ENCODE measurements at regions not wholly inside any gene's neighbourhood (a gene's known extent, or its start where the extent isn't known, plus 50 kb on each side); places are given as distances from the start of the nearest gene placed in this dataset.

DNA sequence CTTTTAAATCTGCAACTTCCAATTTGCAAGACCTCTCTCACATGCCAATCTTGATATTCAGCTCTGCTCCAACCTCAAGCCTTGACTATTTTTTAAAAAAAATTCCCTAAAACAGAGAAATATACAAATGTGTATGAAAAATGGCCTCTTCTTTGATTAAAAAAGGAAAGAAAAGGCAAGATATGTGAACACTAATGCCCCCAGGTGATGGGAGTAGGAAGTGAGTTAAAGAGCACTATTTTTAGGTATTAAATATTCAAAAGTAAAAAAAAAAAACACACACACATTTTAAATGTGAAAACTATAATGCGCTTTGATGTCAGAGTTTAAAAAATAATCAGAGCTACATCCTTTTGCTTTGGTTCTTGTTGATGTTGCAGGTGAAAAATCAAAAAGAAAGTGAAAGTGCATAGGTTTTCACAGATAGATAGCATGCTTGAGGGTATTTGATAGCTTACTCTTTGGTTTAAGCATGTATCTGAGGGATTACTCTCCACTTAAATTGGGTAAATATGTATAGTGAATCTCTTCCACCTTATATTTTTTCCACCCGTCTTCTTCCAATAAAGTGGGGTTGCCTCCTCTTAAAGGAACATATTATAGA, 406.0 kb upstream of the POU3F3 start:
- Histone ChIP-seq H3K27me3 (ENCODE audit: control insufficient read depth, insufficient read depth, low read length) (no peaks in the 10 kb centered on the region), H3K9me3 (ENCODE audit: control insufficient read depth, low read depth, low read length) (no peaks in the 10 kb centered on the region), H3K27ac (ENCODE audit: low read length) (no peak overlapping the region), H3K36me3 (ENCODE audit: control insufficient read depth, insufficient read depth, low read length) (no peaks in the 10 kb centered on the region), H3K4me3 (ENCODE audit: low read length) (no peak overlapping the region), H3K4me1 (ENCODE audit: control insufficient read depth, insufficient read depth, low read length) (no peaks in the 10 kb centered on the region)
- WGBS (ENCODE audit: insufficient coverage, low lambda C conversion rate), result no CpG with 5 or more reads among the region's 2 CpGs
- DNase-seq, result no peak

DNA sequence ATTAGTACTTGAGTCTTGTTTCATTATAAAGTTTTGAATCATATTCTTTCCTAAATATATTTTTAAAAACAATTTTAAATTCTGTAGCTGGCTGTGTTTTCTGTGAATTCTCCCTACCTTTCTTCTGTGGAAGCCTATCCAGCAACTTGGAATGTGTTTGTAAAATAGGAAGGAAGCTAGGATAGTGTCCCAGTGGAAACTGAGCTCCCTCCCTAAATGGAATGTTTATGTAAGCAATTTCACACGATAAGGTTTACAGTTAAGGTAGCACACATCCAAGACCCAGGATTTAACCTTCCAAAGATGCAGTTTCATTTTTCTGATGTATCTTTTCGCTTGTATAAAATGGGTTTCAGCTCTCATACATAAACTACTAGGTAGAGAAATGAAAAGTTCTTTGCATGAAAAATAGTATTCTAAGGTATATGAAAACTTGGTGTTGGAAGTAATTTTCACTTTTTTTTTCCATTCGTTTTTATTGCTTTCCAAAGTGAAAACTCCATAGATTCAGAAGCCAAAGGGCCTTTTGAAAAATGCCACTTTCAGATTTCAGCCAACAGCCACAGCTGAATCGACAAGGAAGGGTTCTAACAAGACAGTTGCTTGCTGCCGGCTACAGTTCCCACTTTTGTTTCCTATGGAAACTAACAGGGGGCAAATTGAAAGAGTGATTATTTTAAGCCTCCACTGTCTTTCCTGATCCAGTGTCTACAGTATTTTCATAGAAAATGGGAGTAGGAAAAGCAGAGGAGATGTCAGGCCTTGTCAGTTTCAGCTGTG, 405.1 kb upstream of the POU3F3 start:
- Histone ChIP-seq H3K27me3 (ENCODE audit: control insufficient read depth, insufficient read depth, low read length) (no peaks in the 10 kb centered on the region), H3K9me3 (ENCODE audit: control insufficient read depth, low read depth, low read length) (no peaks in the 10 kb centered on the region), H3K36me3 (ENCODE audit: control insufficient read depth, insufficient read depth, low read length) (no peaks in the 10 kb centered on the region), H3K4me1 (ENCODE audit: control insufficient read depth, insufficient read depth, low read length) (no peaks in the 10 kb centered on the region), H3K27ac (ENCODE audit: low read length) (no peak overlapping the region), H3K4me3 (ENCODE audit: low read length) (no peak overlapping the region)
- WGBS (ENCODE audit: insufficient coverage, low lambda C conversion rate), result 60% methylated on average over 5 of the region's 5 CpGs
- no peak for DNase-seq

GRCh38 chr2:104452558-104452957, 401.4 kb upstream of the POU3F3 start:
- Histone ChIP-seq H3K4me3 (ENCODE audit: low read length) (no peak overlapping the region), H3K4me1 (ENCODE audit: control insufficient read depth, insufficient read depth, low read length) (no peaks in the 10 kb centered on the region), H3K27me3 (ENCODE audit: control insufficient read depth, insufficient read depth, low read length) (no peaks in the 10 kb centered on the region), H3K36me3 (ENCODE audit: control insufficient read depth, insufficient read depth, low read length) (no peaks in the 10 kb centered on the region), H3K27ac (ENCODE audit: low read length) (no peak overlapping the region), H3K9me3 (ENCODE audit: control insufficient read depth, low read depth, low read length) (no peaks in the 10 kb centered on the region)
- no CpG with 5 or more reads among the region's 2 CpGs for WGBS (ENCODE audit: insufficient coverage, low lambda C conversion rate)
- DNase-seq, result no peak

DNA sequence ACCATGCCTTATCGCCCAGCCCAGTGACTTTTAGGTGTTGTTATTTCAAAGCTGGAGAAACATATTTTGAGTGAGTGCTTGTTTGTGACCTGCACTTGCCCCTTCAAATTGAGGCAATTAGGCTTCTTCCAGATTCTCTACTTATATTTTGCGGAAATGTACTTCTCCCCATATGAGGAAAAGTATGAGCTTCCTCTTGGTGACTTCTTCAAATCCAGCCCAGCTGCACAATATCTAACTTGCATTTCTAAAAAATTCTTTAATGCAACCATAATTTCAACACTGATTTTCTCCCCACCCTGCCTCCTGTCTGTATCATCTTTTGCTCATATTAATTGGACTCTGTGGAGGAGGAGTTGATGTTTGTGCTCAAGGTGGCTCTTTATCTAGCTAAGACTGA, 391.2 kb upstream of the POU3F3 start:
- Histone ChIP-seq H3K4me1 (ENCODE audit: control insufficient read depth, insufficient read depth, low read length) (no peaks in the 10 kb centered on the region), H3K27me3 (ENCODE audit: control insufficient read depth, insufficient read depth, low read length) (no peaks in the 10 kb centered on the region), H3K36me3 (ENCODE audit: control insufficient read depth, insufficient read depth, low read length) (no peaks in the 10 kb centered on the region), H3K4me3 (ENCODE audit: low read length) (no peak overlapping the region), H3K27ac (ENCODE audit: low read length) (no peak overlapping the region), H3K9me3 (ENCODE audit: control insufficient read depth, low read depth, low read length) (no peaks in the 10 kb centered on the region)
- DNase-seq, result no peak
- WGBS (ENCODE audit: insufficient coverage, low lambda C conversion rate), result no CpG with 5 or more reads among the region's 2 CpGs

- no peaks in the 10 kb centered on the region for H3K4me1 ChIP-seq (ENCODE audit: control insufficient read depth, insufficient read depth, low read length)
- H3K27ac ChIP-seq (ENCODE audit: low read length), result no peak overlapping the region
- no peaks in the 10 kb centered on the region for H3K9me3 ChIP-seq (ENCODE audit: control insufficient read depth, low read depth, low read length)
- WGBS (ENCODE audit: insufficient coverage, low lambda C conversion rate), result 80% methylated on average over 1 of the region's 4 CpGs
- no peak overlapping the region for H3K4me3 ChIP-seq (ENCODE audit: low read length)
- no peaks in the 10 kb centered on the region for H3K27me3 ChIP-seq (ENCODE audit: control insufficient read depth, insufficient read depth, low read length)
- no peaks in the 10 kb centered on the region for H3K36me3 ChIP-seq (ENCODE audit: control insufficient read depth, insufficient read depth, low read length)
- DNase-seq, result no peak
Measured at GRCh38 chr2:104465981-104466380, 387.9 kb upstream of the POU3F3 start.

- no peak for DNase-seq
- Histone ChIP-seq H3K4me3 (ENCODE audit: low read length) (no peak overlapping the region), H3K9me3 (ENCODE audit: control insufficient read depth, low read depth, low read length) (no peaks in the 10 kb centered on the region), H3K4me1 (ENCODE audit: control insufficient read depth, insufficient read depth, low read length) (no peaks in the 10 kb centered on the region), H3K27ac (ENCODE audit: low read length) (no peak overlapping the region), H3K36me3 (ENCODE audit: control insufficient read depth, insufficient read depth, low read length) (no peaks in the 10 kb centered on the region), H3K27me3 (ENCODE audit: control insufficient read depth, insufficient read depth, low read length) (no peaks in the 10 kb centered on the region)
- no CpG with 5 or more reads among the region's 6 CpGs for WGBS (ENCODE audit: insufficient coverage, low lambda C conversion rate)
Measured at GRCh38 chr2:104468846-104469245, 385.1 kb upstream of the POU3F3 start.

- H3K36me3 ChIP-seq (ENCODE audit: control insufficient read depth, insufficient read depth, low read length), result no peaks in the 10 kb centered on the region
- no peak for DNase-seq
- no peak overlapping the region for H3K4me3 ChIP-seq (ENCODE audit: low read length)
- 57% methylated on average over 2 of the region's 2 CpGs for WGBS (ENCODE audit: insufficient coverage, low lambda C conversion rate)
- H3K27me3 ChIP-seq (ENCODE audit: control insufficient read depth, insufficient read depth, low read length), result no peaks in the 10 kb centered on the region
- no peaks in the 10 kb centered on the region for H3K9me3 ChIP-seq (ENCODE audit: control insufficient read depth, low read depth, low read length)
- peaks cover 6% of the 10 kb centered on the region for H3K4me1 ChIP-seq (ENCODE audit: control insufficient read depth, insufficient read depth, low read length)
- H3K27ac ChIP-seq (ENCODE audit: low read length), result no peak overlapping the region
Measured at GRCh38 chr2:104472076-104472475, 381.8 kb upstream of the POU3F3 start.

DNA sequence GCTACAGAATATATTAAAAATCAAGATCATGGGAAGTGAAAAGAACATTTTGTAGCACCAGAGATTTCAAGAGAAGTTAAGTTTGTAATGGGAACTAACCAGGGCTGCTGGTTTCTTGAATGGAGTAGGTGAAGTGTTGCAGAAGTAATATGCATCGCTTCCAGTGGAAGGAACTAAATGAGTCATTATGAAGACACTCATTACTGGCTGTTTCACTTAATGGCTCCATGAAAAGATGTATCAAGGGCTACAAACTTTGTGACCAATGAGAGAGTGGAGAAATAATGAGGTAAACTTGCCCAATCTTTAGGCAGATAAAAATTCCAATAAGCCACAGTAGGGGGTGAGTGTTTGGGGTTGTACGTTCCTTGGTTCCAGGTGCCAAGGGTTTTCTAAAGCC, 380.4 kb upstream of the POU3F3 start:
- H3K9me3 ChIP-seq (ENCODE audit: control insufficient read depth, low read depth, low read length), result no peaks in the 10 kb centered on the region
- DNase-seq, result no peak
- no peak overlapping the region for H3K4me3 ChIP-seq (ENCODE audit: low read length)
- H3K27ac ChIP-seq (ENCODE audit: low read length), result no peak overlapping the region
- H3K36me3 ChIP-seq (ENCODE audit: control insufficient read depth, insufficient read depth, low read length), result no peaks in the 10 kb centered on the region
- H3K4me1 ChIP-seq (ENCODE audit: control insufficient read depth, insufficient read depth, low read length), result peaks cover 6% of the 10 kb centered on the region
- no peaks in the 10 kb centered on the region for H3K27me3 ChIP-seq (ENCODE audit: control insufficient read depth, insufficient read depth, low read length)
- WGBS (ENCODE audit: insufficient coverage, low lambda C conversion rate), result 90% methylated on average over 1 of the region's 2 CpGs

DNA sequence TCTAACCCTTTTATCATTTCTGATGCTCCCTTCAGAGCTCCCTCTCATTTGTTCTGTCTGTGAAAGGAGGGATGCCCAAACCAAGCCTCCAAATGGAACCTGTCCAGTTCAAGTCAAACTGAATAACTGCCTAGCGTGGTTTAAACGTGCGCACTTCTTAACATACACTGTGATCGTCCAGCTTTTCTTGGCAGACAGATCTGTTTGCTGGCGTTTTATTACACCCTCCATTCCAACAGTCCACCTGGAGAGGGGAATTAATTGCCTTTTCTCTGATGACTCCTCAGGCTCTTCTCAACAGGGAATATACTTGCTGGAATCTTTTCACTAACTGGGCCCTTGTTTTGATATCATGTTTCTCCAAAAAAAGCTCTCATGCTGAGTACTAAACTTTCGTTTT, 379.2 kb upstream of the POU3F3 start:
- Histone ChIP-seq H3K27ac (ENCODE audit: low read length) (no peak overlapping the region), H3K9me3 (ENCODE audit: control insufficient read depth, low read depth, low read length) (no peaks in the 10 kb centered on the region), H3K27me3 (ENCODE audit: control insufficient read depth, insufficient read depth, low read length) (no peaks in the 10 kb centered on the region), H3K36me3 (ENCODE audit: control insufficient read depth, insufficient read depth, low read length) (no peaks in the 10 kb centered on the region), H3K4me3 (ENCODE audit: low read length) (no peak overlapping the region), H3K4me1 (ENCODE audit: control insufficient read depth, insufficient read depth, low read length) (peaks cover 6% of the 10 kb centered on the region)
- DNase-seq, result peak in 1 of 2 donors; percentile 28
- 100% methylated on average over 1 of the region's 6 CpGs for WGBS (ENCODE audit: insufficient coverage, low lambda C conversion rate)

DNA sequence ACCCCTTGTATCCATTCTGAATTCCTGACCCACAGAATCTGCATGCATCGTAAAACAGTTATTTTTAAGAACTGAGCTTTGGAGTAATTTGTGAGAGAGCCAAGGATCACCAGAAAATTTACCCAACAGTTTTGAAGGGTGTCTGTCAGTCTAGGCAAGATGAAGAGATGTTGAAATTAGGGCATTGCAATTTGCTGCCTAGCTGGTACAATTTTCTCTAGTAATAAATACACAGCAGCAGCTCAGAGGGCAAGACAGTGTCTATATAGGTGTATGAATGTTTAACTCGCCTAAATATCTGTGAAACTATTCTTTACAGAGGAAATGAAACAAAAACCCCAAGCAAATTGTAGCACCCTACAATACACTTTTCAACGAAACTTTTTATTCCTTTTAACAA, 377.8 kb upstream of the POU3F3 start:
- no peaks in the 10 kb centered on the region for H3K36me3 ChIP-seq (ENCODE audit: control insufficient read depth, insufficient read depth, low read length)
- no peak overlapping the region for H3K4me3 ChIP-seq (ENCODE audit: low read length)
- DNase-seq, result peak in 1 of 2 donors; percentile 15
- H3K27me3 ChIP-seq (ENCODE audit: control insufficient read depth, insufficient read depth, low read length), result no peaks in the 10 kb centered on the region
- no peaks in the 10 kb centered on the region for H3K9me3 ChIP-seq (ENCODE audit: control insufficient read depth, low read depth, low read length)
- H3K27ac ChIP-seq (ENCODE audit: low read length), result no peak overlapping the region
- no CpG with 5 or more reads among the region's 3 CpGs for WGBS (ENCODE audit: insufficient coverage, low lambda C conversion rate)
- H3K4me1 ChIP-seq (ENCODE audit: control insufficient read depth, insufficient read depth, low read length), result peaks cover 6% of the 10 kb centered on the region

DNA sequence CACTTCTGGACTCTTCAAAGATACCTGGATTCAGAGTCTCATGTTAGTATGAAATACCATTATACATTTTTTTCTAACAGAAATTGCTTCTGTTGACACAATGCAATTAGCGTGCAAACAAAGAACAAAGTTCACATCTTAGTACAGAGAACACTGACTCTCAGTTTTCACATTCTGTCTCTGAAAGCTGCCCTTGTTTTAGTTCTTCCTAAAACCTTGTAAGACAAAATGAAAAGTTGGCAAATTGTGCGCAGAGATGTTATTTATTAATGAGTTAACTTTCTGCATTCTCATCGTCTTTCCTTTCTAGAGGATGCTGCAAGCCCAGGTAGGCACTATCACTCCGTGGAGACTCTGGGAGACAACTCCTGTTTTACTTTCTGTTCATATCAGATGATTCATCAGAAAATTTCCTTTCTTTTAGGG, 377.3 kb upstream of the POU3F3 start:
- H3K9me3 ChIP-seq (ENCODE audit: control insufficient read depth, low read depth, low read length), result no peaks in the 10 kb centered on the region
- H3K36me3 ChIP-seq (ENCODE audit: control insufficient read depth, insufficient read depth, low read length), result no peaks in the 10 kb centered on the region
- WGBS (ENCODE audit: insufficient coverage, low lambda C conversion rate), result 30% methylated on average over 2 of the region's 4 CpGs
- peaks cover 6% of the 10 kb centered on the region for H3K4me1 ChIP-seq (ENCODE audit: control insufficient read depth, insufficient read depth, low read length)
- no peak overlapping the region for H3K27ac ChIP-seq (ENCODE audit: low read length)
- DNase-seq, result peak in 1 of 2 donors; percentile 59
- H3K4me3 ChIP-seq (ENCODE audit: low read length), result peak overlapping the region; percentile 17
- no peaks in the 10 kb centered on the region for H3K27me3 ChIP-seq (ENCODE audit: control insufficient read depth, insufficient read depth, low read length)
